ENCODE measurements at regions not wholly inside any gene's neighbourhood (a gene's known extent, or its start where the extent isn't known, plus 50 kb on each side); places are given as distances from the start of the nearest gene placed in this dataset.
A peak's percentile ranks its signal among the peaks of the same experiment; 100 is the strongest.
"Not testable (repeated sequence)": the region's sequence is repeated elsewhere in the genome, so short reads cannot be mapped to it uniquely, and the experiment has no call there.

DNA sequence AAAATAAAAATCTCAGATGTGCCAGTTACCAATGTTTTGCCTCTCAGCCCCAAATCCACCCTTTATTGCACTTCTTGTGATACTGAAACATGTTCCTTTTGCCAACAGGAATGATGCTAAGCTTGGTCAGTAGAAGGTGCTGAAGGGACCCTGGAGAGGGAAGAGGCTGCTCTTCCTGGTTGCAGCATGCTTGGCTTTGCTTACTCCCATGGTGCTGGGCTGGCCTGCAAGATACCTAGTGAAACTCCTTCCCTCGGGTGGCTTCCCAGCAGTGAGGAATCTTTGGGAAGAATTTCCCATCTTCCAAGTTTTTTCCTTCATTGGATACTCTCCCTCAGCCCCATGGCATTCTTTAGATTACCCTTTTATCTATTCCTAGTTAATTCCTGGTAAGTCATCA, 151.8 kb upstream of the TGFBR2 start:
- DNase-seq (no peak), ATAC-seq (no peak)
- Mint-ChIP-seq H3K27me3 (no peaks in the 10 kb centered on the region), H3K9me3 (peaks cover 0 to 24% (median 13%) of the 10 kb centered on the region in 9 donors), H3K4me3 (no peak overlapping the region), H3K4me1 (peaks cover 13 to 35% (median 27%) of the 10 kb centered on the region in 4 donors), H3K27ac (peak overlapping the region in 1 of 10 donors; percentile 19), H3K36me3 (peaks cover 0 to 20% (median 13%) of the 10 kb centered on the region in 3 donors)
- POLR2A ChIA-PET: interaction anchor here (0.7 kb wide), 1 partner anchor 121 kb away, joined by 4 read pairs; no protein-coding TSS in a partner anchor

DNA sequence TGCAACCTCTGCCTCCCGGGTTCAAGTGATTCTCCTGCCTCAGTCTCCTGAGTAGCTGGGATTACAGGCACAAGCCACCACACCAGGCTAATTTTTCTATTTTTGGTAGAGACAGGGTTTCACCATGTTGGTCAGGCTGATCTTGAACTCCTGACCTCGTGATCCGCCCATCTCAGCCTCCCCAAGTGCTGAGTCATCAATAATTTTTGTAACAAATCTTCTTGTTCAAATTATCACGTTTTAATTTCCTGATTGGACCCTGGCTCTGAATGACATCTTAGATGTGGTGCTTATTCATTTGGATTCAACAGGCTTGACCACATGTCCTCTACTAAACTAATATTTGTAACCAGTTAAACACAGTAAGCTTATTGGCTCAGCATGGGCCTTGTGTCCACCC, 151.3 kb upstream of the TGFBR2 start:
- peaks cover 0 to 20% (median 13%) of the 10 kb centered on the region in 3 donors for H3K36me3 Mint-ChIP-seq
- POLR2A ChIA-PET: interaction anchor here (0.7 to 1.3 kb wide), 2 partner anchors 122 to 162 kb away, joined by 3 to 4 read pairs; no protein-coding TSS in a partner anchor
- ATAC-seq, H3K27me3 Mint-ChIP-seq, DNase-seq: not testable (repeated sequence)
- peaks cover 13 to 35% (median 27%) of the 10 kb centered on the region in 4 donors for H3K4me1 Mint-ChIP-seq
- peaks cover 0 to 28% (median 13%) of the 10 kb centered on the region in 9 donors for H3K9me3 Mint-ChIP-seq
- peak overlapping the region in 3 of 10 donors; percentile 67 to 77 (median 71) for H3K27ac Mint-ChIP-seq
- H3K4me3 Mint-ChIP-seq: peak overlapping the region in 2 of 10 donors; percentile 12 to 24

DNA sequence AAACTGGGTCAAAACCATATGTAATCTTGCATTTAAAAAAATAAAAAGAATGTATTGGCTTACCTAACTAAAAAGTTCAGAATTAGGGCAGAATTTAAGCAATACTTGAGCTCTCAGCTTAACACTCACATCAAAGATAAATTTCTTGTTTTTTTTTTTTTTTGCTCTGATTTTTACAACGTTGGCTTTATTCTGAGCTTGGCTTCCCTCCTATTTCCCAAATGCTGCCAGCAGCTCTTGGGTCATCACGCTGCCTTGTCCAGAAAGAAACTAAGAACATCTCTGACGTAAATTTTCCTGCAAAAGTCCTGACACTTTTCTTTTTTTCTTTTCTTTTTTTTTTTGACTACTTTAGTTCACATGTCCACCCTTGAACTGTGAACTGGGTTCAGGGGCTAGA, 150.6 kb upstream of the TGFBR2 start:
- Mint-ChIP-seq H3K9me3 (peaks cover 0 to 32% (median 15%) of the 10 kb centered on the region in 9 donors), H3K27ac (peak overlapping the region; percentile 17 to 91 (median 58)), H3K27me3 (no peaks in the 10 kb centered on the region), H3K36me3 (peaks cover 0 to 20% (median 13%) of the 10 kb centered on the region in 3 donors), H3K4me3 (peak overlapping the region in 9 of 10 donors; percentile 8 to 74 (median 60)), H3K4me1 (peaks cover 13 to 35% (median 27%) of the 10 kb centered on the region in 4 donors)
- POLR2A ChIA-PET: interaction anchor here (1.3 kb wide), 2 partner anchors 151 to 162 kb away, joined by 3 to 5 read pairs; partner anchors contain the start of gene TGFBR2
- ATAC-seq (no peak), DNase-seq (no peak)

DNA sequence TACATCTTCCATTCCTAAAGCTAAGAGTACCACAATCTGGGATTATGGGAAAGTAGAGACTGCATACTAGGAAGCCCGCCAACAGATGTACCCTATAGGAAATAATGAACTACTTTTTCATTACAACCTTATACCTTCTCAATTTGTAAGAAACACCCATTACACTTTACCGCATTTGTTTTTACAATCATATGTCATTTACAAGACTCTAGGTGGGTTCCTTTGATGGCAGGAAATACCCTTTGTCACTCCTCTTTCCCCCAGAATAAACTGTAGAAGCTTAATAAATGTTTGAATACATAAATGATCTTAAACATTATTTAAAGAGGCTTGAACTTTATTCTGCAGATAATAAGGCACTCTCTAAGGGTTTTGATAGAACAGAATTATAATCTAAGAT, 150.1 kb upstream of the TGFBR2 start:
- ATAC-seq: peak; percentile 70 to 88
- POLR2A ChIA-PET: interaction anchor here (0.6 to 1.3 kb wide), 4 partner anchors 144 to 161 kb away, joined by 3 to 7 read pairs (median 4); partner anchors contain the start of gene TGFBR2
- Mint-ChIP-seq H3K4me3 (peak overlapping the region in 9 of 10 donors; percentile 8 to 74 (median 60)), H3K4me1 (peaks cover 13 to 35% (median 27%) of the 10 kb centered on the region in 4 donors), H3K27me3 (no peaks in the 10 kb centered on the region), H3K9me3 (peaks cover 0 to 32% (median 15%) of the 10 kb centered on the region in 9 donors), H3K36me3 (peaks cover 0 to 20% (median 13%) of the 10 kb centered on the region in 3 donors), H3K27ac (peak overlapping the region; percentile 32 to 91 (median 58))
- DNase-seq: peak in 2 of 10 donors; percentile 39 to 49

DNA sequence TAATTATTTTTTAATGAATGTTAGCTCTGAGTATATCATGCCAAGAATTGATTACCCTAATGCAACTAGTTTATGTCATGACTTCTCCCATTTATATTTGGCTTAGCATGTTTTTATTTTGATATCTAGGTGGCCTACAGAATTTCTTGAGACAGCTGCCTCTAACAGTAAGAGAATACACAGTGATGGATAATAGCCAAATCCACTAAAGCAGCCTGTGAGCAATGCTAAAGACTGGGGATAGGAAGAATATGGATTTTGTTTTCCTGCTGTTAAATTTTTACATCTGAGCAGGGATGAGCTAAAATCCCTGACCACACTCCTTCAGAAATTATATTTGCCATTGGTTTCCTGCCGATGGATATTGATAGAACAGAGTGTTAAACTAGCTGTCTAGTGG, 149.3 kb upstream of the TGFBR2 start:
- no peaks in the 10 kb centered on the region for H3K27me3 Mint-ChIP-seq
- H3K9me3 Mint-ChIP-seq: peaks cover 0 to 32% (median 15%) of the 10 kb centered on the region in 9 donors
- peaks cover 0 to 20% (median 13%) of the 10 kb centered on the region in 3 donors for H3K36me3 Mint-ChIP-seq
- H3K4me3 Mint-ChIP-seq: peak overlapping the region in 1 of 10 donors; percentile 9
- DNase-seq (no peak), ATAC-seq (no peak)
- peak overlapping the region in 6 of 10 donors; percentile 16 to 53 (median 44) for H3K27ac Mint-ChIP-seq
- POLR2A ChIA-PET: interaction anchor here (0.6 to 1.3 kb wide), 4 partner anchors 9 to 228 kb away, joined by 3 to 5 read pairs (median 3); partner anchors contain the start of gene TGFBR2
- H3K4me1 Mint-ChIP-seq: peaks cover 13 to 35% (median 27%) of the 10 kb centered on the region in 4 donors

DNA sequence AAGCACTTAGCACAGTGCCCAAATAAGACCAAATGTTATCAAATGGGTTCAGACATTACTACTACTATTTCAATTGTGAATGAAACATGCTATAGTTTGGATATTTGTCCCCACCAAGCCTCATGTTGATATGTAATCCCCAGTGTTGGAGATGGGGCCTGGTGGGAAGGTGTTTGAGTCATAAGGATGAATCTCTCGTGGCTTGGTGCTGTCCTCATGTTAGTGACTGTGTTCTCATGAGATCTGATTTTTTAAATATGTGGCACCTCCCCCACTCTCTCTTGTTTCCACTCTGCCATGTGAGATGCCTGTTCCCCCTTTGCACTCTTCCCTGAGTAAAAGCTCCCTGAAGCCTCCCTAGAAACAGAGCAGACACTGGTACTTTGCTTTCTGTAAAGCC, 148.7 kb upstream of the TGFBR2 start:
- H3K9me3 Mint-ChIP-seq: peaks cover 0 to 29% (median 14%) of the 10 kb centered on the region in 9 donors
- peaks cover 0 to 15% (median 8%) of the 10 kb centered on the region in 3 donors for H3K36me3 Mint-ChIP-seq
- POLR2A ChIA-PET: interaction anchor here (0.9 kb wide), 1 partner anchor 228 kb away, joined by 3 read pairs; no protein-coding TSS in a partner anchor
- H3K4me3 Mint-ChIP-seq: peak overlapping the region in 1 of 10 donors; percentile 2
- H3K27ac Mint-ChIP-seq: peak overlapping the region in 3 of 10 donors; percentile 36 to 46 (median 44)
- no peak for DNase-seq
- no peak for ATAC-seq
- H3K27me3 Mint-ChIP-seq: no peaks in the 10 kb centered on the region
- H3K4me1 Mint-ChIP-seq: peaks cover 13 to 35% (median 27%) of the 10 kb centered on the region in 4 donors

DNA sequence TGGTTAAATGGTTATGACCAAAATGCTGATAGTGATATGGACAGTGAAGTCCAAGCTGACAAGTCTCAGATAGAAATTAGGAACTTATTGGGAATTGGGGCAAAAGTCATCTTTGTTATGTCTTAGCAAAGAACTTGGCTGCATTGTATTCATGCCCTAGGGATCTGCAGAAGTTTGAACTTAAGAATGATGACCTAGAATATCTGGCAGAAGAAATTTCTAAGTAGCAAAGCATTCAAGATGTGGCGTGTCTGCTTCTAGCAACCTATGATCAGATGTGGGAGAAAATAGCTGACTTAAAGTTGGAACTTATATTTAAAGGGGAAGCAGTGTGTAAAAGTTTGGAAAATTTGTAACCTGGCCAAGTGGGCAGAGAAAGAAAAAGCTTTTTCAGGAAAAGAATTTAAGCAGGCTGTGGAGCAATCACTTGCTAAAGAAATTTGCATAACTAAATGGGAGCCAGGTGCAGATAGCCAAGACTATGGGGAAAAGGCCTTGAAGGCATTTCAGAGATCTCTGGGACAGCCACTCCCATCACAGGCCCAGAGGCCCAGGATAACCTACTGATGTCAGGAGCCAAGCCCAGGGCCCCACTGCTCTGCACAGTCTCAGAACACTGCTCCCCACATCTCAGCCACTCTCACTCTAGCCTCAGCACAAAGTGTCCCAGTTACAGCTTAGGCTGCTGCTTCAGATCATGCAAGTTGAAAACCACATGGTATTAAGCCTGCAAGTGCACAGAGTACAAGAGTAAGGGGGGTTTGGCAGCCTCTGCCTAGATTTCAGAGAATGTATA, 147.8 kb upstream of the TGFBR2 start:
- Mint-ChIP-seq H3K4me1 (peaks cover 13 to 35% (median 28%) of the 10 kb centered on the region in 4 donors), H3K27me3 (no peaks in the 10 kb centered on the region), H3K36me3 (peaks cover 0 to 13% (median 7%) of the 10 kb centered on the region in 3 donors), H3K4me3 (no peak overlapping the region), H3K9me3 (peaks cover 0 to 26% (median 14%) of the 10 kb centered on the region in 9 donors), H3K27ac (peak overlapping the region in 1 of 10 donors; percentile 48)
- no peak for DNase-seq
- POLR2A ChIA-PET: interaction anchor here (1.0 kb wide), 1 partner anchor 9 kb away, joined by 4 read pairs; no protein-coding TSS in a partner anchor
- no peak for ATAC-seq

DNA sequence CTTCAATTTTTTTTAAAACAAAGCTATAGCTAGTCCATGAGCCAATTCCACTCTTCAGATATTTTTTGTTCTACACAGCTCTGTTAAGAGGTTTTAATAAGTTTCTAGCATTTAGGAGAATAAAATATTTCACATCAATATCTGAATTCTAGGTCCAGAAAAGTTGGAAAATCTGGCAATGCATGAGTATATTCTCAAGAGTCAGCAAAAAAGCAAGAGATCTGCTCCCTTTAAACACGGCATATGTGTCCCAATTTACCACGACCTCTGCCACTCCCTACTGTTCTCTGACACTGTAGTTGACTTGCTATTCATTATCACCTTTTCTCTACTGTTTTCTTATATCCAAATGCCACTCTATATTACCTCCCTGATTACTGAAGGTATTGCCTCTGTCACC, 145.1 kb upstream of the TGFBR2 start:
- H3K4me1 Mint-ChIP-seq: peaks cover 9 to 23% (median 15%) of the 10 kb centered on the region in 4 donors
- H3K27me3 Mint-ChIP-seq: no peaks in the 10 kb centered on the region
- H3K4me3 Mint-ChIP-seq: no peak overlapping the region

DNA sequence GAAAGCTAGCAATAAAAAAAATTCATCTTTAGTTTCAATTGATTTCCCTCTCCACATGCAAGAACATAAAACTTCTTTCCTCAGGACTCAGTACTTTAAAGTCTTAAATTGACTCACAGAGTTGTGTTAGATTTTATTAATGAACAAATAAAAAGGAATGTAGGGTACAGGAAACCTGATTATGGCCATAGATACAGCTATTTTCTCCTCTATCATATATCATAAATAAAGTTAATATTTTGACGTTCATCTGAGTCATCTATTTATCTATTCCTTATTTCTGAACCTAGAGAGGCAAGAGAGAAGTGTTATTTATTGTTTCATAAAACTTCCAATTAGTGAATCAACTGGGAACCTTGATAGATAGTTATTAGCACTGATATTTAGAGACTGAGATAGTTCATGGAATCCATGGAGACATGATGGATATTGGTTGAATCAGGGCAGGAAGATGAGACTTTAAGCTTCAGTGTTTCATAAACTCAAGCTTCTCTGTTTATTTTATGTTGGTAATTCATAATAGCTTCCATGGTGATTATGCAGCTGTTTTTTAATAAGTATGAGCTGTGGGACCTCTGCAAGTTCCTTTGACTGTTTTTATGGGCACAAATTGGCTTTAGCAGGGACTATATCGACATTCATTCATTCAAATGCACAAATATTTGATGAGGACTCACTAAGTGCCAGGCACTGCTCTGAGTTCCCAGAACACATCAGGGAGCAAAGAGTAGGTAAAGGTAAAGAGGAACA, 143.5 kb upstream of the TGFBR2 start:
- ATAC-seq (no peak), DNase-seq (no peak)
- no peak overlapping the region for H3K4me3 Mint-ChIP-seq
- peaks cover 0 to 8% (median 4%) of the 10 kb centered on the region in 4 donors for H3K4me1 Mint-ChIP-seq
- no peaks in the 10 kb centered on the region for H3K27me3 Mint-ChIP-seq
- H3K27ac Mint-ChIP-seq: no peak overlapping the region
- POLR2A ChIA-PET: no interaction called here
- H3K9me3 Mint-ChIP-seq: peaks cover 0 to 41% (median 16%) of the 10 kb centered on the region in 9 donors
- peaks cover 0 to 14% (median 8%) of the 10 kb centered on the region in 3 donors for H3K36me3 Mint-ChIP-seq

More for the DNA sequence above, 145.1 kb upstream of the TGFBR2 start:
- Mint-ChIP-seq H3K9me3 (peaks cover 0 to 43% (median 16%) of the 10 kb centered on the region in 9 donors), H3K36me3 (peaks cover 0 to 14% (median 8%) of the 10 kb centered on the region in 3 donors), H3K27ac (no peak overlapping the region)
- ATAC-seq: no peak
- POLR2A ChIA-PET: no interaction called here
- no peak for DNase-seq

DNA sequence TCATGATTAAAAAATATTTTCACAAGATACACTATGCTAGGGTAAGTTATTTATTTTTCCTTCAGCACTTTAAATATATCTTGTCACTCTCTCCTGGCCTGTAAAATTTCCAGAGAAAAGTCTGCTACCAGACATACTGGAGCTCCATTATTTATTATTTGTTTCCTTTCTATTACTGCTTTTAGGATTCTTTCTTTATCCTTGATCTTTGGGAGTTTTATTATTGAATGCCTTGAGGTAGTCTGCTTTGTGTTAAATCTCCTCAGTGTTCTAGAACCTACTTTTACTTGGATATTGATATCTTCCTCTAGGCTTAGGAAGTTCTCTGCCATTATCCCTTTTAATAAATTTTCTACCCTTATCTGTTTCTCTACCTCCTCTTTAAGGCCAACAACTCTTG, 142.0 kb upstream of the TGFBR2 start:
- H3K4me3 Mint-ChIP-seq: no peak overlapping the region
- H3K9me3 Mint-ChIP-seq: peaks cover 0 to 29% (median 11%) of the 10 kb centered on the region in 9 donors
- POLR2A ChIA-PET: no interaction called here
- peaks cover 0 to 6% (median 0%) of the 10 kb centered on the region in 3 donors for H3K36me3 Mint-ChIP-seq
- no peaks in the 10 kb centered on the region for H3K27me3 Mint-ChIP-seq
- DNase-seq (no peak), ATAC-seq (no peak)
- no peak overlapping the region for H3K27ac Mint-ChIP-seq
- H3K4me1 Mint-ChIP-seq: peaks cover 0 to 2% (median 1%) of the 10 kb centered on the region in 4 donors

DNA sequence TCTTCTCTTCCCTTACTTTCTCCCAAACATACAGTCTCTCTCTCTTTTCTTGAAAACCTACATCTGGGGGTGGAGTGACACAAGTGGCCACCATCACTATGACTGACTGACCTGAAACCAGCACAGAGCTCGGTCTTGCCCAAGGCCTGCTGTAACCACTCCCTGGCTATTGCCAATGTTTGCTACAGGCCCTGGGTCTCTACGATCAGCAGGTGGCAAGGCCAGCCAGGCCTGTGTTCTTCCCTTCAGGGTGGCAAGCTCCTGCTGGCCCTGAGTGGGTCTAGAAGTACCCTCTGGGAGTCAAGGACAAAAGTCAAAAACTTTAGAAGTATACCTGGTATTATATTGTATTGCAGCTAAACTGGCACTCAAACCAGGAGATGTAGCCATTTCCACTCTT, 140.9 kb upstream of the TGFBR2 start:
- DNase-seq: no peak
- H3K27ac Mint-ChIP-seq: no peak overlapping the region
- POLR2A ChIA-PET: no interaction called here

More for the DNA sequence above, 140.9 kb upstream of the TGFBR2 start:
- Mint-ChIP-seq H3K4me3 (no peak overlapping the region), H3K9me3 (peaks cover 0 to 18% (median 5%) of the 10 kb centered on the region in 9 donors), H3K27me3 (no peaks in the 10 kb centered on the region), H3K36me3 (peaks cover 0 to 6% (median 0%) of the 10 kb centered on the region in 3 donors), H3K4me1 (peaks cover 2 to 6% (median 3%) of the 10 kb centered on the region in 4 donors)
- ATAC-seq: no peak
